MG63 (cell line): ENCODE measurements at regions not wholly inside any gene's neighbourhood (a gene's known extent, or its start where the extent isn't known, plus 50 kb on each side); places are given as distances from the start of the nearest gene placed in this dataset.
"Not testable (repeated sequence)": the region's sequence is repeated elsewhere in the genome, so short reads cannot be mapped to it uniquely, and the experiment has no call there.

Experiments used
- DNase-seq: peaks from one replicate; pipeline ENCODE4 v3.0.0-alpha.2; 2020
- H3K27me3 ChIP-seq: fragments of 250-450 bp; sonication (Bioruptor Pico); 2 replicates; pipeline ENCODE4 v1.5.1; 2020; ENCODE audit warnings: mild to moderate bottlenecking, moderate library complexity
- H3K36me3 ChIP-seq: fragments of 250-450 bp; sonication (Bioruptor Pico); 2 replicates; pipeline ENCODE4 v1.5.1; 2020; ENCODE audit warnings: mild to moderate bottlenecking, moderate library complexity
- H3K4me3 ChIP-seq: fragments of 250-450 bp; sonication (Bioruptor Pico); 2 replicates; pipeline ENCODE4 v1.5.1; 2020; ENCODE audit warnings: mild to moderate bottlenecking, moderate library complexity
- H3K9me3 ChIP-seq: fragments of 250-450 bp; sonication (Bioruptor Pico); 2 replicates; pipeline ENCODE4 v1.5.1; 2020; ENCODE audit warnings: mild to moderate bottlenecking, moderate library complexity

- Histone ChIP-seq H3K27me3 (no peaks in the 10 kb centered on the region), H3K4me3 (no peak overlapping the region), H3K9me3 (no peaks in the 10 kb centered on the region; the same call in 1 of the 2 replicates), H3K36me3 (no peaks in the 10 kb centered on the region)
- no peak for DNase-seq
Measured at GRCh38 chr10:5576780-5577624, 52.2 kb downstream of the CALML3 start.

DNA sequence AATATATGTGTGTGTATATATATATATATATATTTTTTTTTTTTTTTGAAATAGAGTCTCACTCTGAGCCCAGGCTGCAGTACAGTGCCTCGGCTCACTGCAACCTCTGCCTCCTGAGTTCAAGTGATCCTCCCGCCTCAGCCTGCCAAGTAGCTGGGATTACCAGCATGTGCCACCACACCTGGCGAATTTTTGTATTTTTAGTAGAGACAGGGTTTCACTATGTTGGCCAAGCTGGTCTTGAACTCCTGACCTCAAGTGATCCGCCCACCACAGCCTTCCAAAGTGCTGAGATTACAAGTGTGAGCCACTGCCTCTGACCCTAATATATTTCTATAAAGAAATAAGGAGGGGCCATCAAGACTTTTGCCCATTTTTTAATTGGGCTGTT, 55.3 kb downstream of the CALML3 start:
- not testable (repeated sequence) for H3K9me3 ChIP-seq, H3K27me3 ChIP-seq, DNase-seq, H3K36me3 ChIP-seq, H3K4me3 ChIP-seq

- H3K4me3 ChIP-seq: no peak overlapping the region
- no peaks in the 10 kb centered on the region for H3K27me3 ChIP-seq
- no peaks in the 10 kb centered on the region for H3K36me3 ChIP-seq
- no peak for DNase-seq
- H3K9me3 ChIP-seq: no peaks in the 10 kb centered on the region; the same call in 1 of the 2 replicates
Measured at GRCh38 chr10:5581670-5582566, 57.2 kb downstream of the CALML3 start.

DNA sequence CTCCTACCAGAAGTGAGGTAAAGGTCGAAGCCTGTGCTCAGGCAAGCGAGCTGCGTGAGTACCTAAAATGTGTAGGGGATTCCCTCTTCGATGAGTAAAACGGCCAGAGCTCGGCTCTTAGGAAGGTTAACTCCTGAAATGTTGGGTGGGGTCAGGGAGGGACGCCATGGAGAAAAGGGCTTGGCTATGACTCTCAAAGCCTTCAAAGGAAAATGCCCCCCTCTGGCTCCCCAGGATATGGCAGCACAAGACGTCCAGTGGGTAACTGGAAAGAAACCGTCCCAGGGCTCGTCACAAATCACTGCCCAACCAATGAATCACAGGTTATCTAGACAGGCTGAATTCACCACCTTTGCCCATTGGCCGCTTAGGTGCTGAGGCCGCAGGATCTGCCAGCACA, 58.0 kb downstream of the CALML3 start:
- DNase-seq: no peak
- H3K27me3 ChIP-seq: no peaks in the 10 kb centered on the region
- H3K4me3 ChIP-seq: no peak overlapping the region
- no peaks in the 10 kb centered on the region for H3K36me3 ChIP-seq
- H3K9me3 ChIP-seq: no peaks in the 10 kb centered on the region; the same call in 1 of the 2 replicates

DNA sequence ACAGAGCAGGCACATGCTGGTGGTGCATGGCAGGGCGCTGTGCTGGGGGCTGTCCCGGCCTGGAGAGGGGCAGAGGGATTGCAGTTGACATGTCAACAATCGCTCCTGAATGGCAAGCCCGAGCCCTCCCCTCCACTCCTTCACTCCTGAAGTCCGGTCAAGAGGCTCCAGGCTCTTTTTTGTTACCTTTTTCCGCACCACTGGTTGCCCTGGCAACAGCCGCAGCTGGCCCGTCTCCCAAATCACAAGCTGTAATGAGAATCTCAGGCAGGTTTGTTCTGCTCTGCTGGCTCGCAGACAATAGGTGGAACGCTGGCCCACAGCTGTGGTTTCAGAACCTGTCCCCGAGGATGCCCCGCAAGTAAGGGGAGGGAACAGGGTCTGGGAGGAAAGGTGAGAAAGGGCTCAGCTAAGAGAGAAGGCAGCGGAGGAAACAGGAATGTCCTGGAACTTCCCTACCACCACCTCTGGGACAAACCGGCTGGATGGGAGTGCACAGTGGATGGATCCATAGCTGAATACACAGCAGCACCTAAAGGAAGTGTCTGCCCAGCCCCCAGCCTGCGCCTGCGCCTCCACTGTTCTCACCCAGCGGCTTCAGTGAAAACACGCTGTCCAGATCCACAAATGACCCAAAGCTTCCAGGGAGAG, 58.9 kb downstream of the CALML3 start:
- no peaks in the 10 kb centered on the region for H3K36me3 ChIP-seq
- no peak for DNase-seq

GRCh38 chr10:5584895-5585516, 60.2 kb downstream of the CALML3 start:
- no peaks in the 10 kb centered on the region; the same call in 1 of the 2 replicates for H3K9me3 ChIP-seq
- no peaks in the 10 kb centered on the region for H3K36me3 ChIP-seq
- H3K27me3 ChIP-seq: no peaks in the 10 kb centered on the region
- DNase-seq: peak; percentile 74
- H3K4me3 ChIP-seq: no peak overlapping the region

More for the DNA sequence above, 58.9 kb downstream of the CALML3 start:
- H3K27me3 ChIP-seq: no peaks in the 10 kb centered on the region
- no peak overlapping the region for H3K4me3 ChIP-seq
- H3K9me3 ChIP-seq: no peaks in the 10 kb centered on the region; the same call in 1 of the 2 replicates

DNA sequence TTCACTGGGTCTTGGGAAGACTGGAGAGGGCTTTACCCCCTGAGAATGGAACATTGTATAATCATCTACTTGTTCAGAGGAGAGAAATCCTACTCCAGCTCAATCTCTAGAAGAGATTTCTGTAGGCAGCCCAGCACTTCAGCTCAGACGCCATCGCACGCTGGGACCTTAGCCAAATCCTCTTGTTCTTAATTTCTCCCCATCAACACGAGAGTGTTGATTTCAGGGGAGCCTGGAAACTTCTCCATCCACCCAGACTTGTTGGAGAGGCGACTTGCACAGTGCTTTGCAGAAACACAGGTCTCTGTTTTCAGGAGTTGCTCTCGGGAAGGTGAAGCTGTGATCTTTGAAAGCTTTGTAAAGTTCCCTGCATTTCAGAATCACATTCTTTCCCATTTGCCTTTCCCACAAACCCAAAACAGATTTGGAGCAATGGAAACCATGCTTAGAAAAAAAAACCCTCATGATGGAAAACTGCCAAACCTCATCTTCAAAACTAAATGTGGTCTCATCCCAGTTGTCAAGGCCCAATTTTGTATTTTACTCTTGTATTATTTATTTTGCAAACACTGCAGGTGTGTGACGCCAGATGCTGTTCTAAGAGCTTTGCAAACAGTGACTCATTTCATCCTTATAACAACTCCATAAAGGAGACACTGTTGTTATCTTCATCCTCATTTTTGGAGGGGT, 60.9 kb downstream of the CALML3 start:
- Histone ChIP-seq H3K27me3 (no peaks in the 10 kb centered on the region), H3K4me3 (no peak overlapping the region), H3K9me3 (no peaks in the 10 kb centered on the region; the same call in 1 of the 2 replicates), H3K36me3 (no peaks in the 10 kb centered on the region)
- no peak for DNase-seq

GRCh38 chr10:5587151-5588079, 62.7 kb downstream of the CALML3 start:
- no peak for DNase-seq
- Histone ChIP-seq H3K9me3 (no peaks in the 10 kb centered on the region), H3K27me3 (no peaks in the 10 kb centered on the region), H3K4me3 (no peak overlapping the region), H3K36me3 (no peaks in the 10 kb centered on the region)

GRCh38 chr10:5588080-5588453, 63.3 kb downstream of the CALML3 start:
- no peaks in the 10 kb centered on the region for H3K36me3 ChIP-seq
- no peaks in the 10 kb centered on the region for H3K27me3 ChIP-seq
- H3K9me3 ChIP-seq: no peaks in the 10 kb centered on the region
- DNase-seq: no peak
- H3K4me3 ChIP-seq: no peak overlapping the region

- Histone ChIP-seq H3K27me3 (no peaks in the 10 kb centered on the region), H3K4me3 (no peak overlapping the region), H3K36me3 (no peaks in the 10 kb centered on the region), H3K9me3 (no peaks in the 10 kb centered on the region)
- no peak for DNase-seq
Measured at GRCh38 chr10:5588603-5589002, 63.8 kb downstream of the CALML3 start.
